ENCODE measurements at regions not wholly inside any gene's neighbourhood (a gene's known extent, or its start where the extent isn't known, plus 50 kb on each side); places are given as distances from the start of the nearest gene placed in this dataset.

DNA sequence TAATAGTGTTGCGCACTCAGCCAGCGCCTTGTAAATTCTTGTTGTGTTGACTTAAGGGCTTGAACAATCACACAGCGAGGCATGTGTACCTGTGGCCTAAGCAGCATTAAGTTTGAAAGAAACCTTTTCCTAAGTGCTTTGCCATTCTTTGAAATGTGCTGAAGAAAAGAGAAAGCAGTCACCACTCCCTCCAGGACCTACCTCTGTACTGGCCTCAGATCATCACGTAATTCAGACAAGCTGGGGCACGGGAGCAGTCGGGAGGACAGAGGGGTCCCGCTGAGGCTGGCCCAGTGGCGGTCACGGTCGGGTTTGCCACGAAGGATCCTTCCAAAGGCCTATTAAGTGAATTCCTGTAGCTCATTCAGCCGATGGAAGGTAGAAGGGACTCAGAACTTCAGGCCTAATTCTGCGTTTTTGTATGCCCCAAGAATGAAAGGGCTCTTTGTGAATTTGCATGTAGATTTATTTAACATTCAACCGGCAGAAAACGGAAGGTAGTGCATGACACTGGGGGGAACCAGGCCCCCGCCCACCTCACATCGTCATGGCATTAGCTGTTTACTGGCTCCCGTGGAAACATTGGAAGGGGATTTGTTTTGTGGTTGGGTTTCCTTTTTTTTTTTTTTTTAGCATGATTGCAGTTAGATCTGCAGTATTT is 106.3 kb downstream of the TRAPPC11 start:
- TF ChIP-seq, protein P1, sequence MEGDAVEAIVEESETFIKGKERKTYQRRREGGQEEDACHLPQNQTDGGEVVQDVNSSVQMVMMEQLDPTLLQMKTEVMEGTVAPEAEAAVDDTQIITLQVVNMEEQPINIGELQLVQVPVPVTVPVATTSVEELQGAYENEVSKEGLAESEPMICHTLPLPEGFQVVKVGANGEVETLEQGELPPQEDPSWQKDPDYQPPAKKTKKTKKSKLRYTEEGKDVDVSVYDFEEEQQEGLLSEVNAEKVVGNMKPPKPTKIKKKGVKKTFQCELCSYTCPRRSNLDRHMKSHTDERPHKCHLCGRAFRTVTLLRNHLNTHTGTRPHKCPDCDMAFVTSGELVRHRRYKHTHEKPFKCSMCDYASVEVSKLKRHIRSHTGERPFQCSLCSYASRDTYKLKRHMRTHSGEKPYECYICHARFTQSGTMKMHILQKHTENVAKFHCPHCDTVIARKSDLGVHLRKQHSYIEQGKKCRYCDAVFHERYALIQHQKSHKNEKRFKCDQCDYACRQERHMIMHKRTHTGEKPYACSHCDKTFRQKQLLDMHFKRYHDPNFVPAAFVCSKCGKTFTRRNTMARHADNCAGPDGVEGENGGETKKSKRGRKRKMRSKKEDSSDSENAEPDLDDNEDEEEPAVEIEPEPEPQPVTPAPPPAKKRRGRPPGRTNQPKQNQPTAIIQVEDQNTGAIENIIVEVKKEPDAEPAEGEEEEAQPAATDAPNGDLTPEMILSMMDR (IDR thresholded peaks at IDR 0.05) = no peak
- no peak for TF ChIP-seq POLR2A (IDR thresholded peaks at IDR 0.05)
- TF ChIP-seq POLR2AphosphoS5 (IDR thresholded peaks at IDR 0.05) = peak in 1 of 3 donors; percentile 14
